Calu3 (cell line): ENCODE measurements at regions not wholly inside any gene's neighbourhood (a gene's known extent, or its start where the extent isn't known, plus 50 kb on each side); places are given as distances from the start of the nearest gene placed in this dataset.

Experiments used
- BruUV-seq: library from RNA; stranded (reverse); fragments of 400-500 nt; replicated peaks from 2 replicates; lab custom pipeline; 2021; lab: Mats Ljungman, UMichigan
- CTCF ChIA-PET: fragments of 300-600 bp; sonication (Branson Sonifier 250); formaldehyde crosslinking; loops from one replicate; lab custom pipeline; 2022; ENCODE audit warnings: antibody characterized with exemption; lab: Charles Lee
- DNase-seq: peaks from one replicate; pipeline ENCODE4 v3.0.0; 2022
- H3K27ac Mint-ChIP-seq: one replicate; pipeline ENCODE4 v1.8.0; 2022; ENCODE audit warnings: mixed read lengths; ENCODE audit not compliant: unreplicated experiment
- H3K27me3 Mint-ChIP-seq: one replicate; pipeline ENCODE4 v1.8.0; 2022; ENCODE audit warnings: mixed read lengths; ENCODE audit not compliant: unreplicated experiment
- H3K36me3 Mint-ChIP-seq: one replicate; pipeline ENCODE4 v1.8.0; 2022; ENCODE audit warnings: mild to moderate bottlenecking, moderate library complexity, mixed read lengths; ENCODE audit not compliant: insufficient read depth, unreplicated experiment
- H3K4me1 Mint-ChIP-seq: one replicate; pipeline ENCODE4 v1.8.0; 2022; ENCODE audit warnings: mild to moderate bottlenecking, low read depth, mixed read lengths; ENCODE audit not compliant: unreplicated experiment
- H3K4me3 Mint-ChIP-seq: one replicate; pipeline ENCODE4 v1.8.0; 2022; ENCODE audit warnings: mild to moderate bottlenecking, low read depth, moderate library complexity, mixed read lengths; ENCODE audit not compliant: unreplicated experiment
- H3K9me3 Mint-ChIP-seq: one replicate; pipeline ENCODE4 v1.8.0; 2022; ENCODE audit warnings: low read depth, mixed read lengths; ENCODE audit not compliant: unreplicated experiment
- CTCF ChIP-seq: fragments of 200-600 bp; IDR thresholded peaks from one replicate; pipeline ENCODE4 v1.8.0; 2022; ENCODE audit warnings: antibody characterized with exemption; ENCODE audit not compliant: unreplicated experiment
- intact Hi-C: fragments of 100-400 bp; cut with micrococcal nuclease; formaldehyde crosslinking; loops from one replicate; pipeline ENCODE4 v1.10.0; 2022; ENCODE audit not compliant: unreplicated experiment

- Mint-ChIP-seq H3K9me3 (peaks cover 5% of the 10 kb centered on the region), H3K36me3 (no peaks in the 10 kb centered on the region), H3K4me1 (no peaks in the 10 kb centered on the region), H3K27me3 (peaks cover 34% of the 10 kb centered on the region), H3K27ac (no peak overlapping the region), H3K4me3 (no peak overlapping the region)
- CTCF ChIA-PET: no interaction called here
- DNase-seq: no peak
- no peak for TF ChIP-seq CTCF
- BruUV-seq: no TSS peak
- intact Hi-C loops: no loop called here
Measured at GRCh38 chr3:53974324-53974723, 82.7 kb upstream of the SELENOK start.

- H3K27ac Mint-ChIP-seq: no peak overlapping the region
- CTCF ChIA-PET: no interaction called here
- peaks cover 5% of the 10 kb centered on the region for H3K9me3 Mint-ChIP-seq
Measured at GRCh38 chr3:53973905-53974304, 82.2 kb upstream of the SELENOK start.

DNA sequence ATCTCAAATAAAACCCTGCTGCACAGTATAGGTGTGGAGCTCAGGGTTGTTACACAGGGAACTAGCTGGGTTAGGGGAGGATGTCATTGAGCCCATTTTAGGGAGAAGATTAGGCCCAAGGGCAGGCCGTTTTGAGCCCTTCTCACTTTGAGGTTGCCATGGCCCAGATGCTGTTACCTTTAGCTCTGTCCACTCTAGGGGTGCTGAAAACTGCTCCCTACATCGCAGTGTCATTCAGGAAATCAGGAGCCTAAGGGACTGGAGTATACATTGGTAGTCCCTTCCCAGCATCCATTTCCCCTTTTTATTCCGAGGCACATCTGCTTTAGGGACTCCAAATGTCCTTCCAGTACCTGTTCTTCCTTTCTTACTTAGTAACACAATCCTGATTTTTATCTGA lies 79.0 kb upstream of the SELENOK start:
- CTCF ChIA-PET: no interaction called here
- peaks cover 19% of the 10 kb centered on the region for H3K27me3 Mint-ChIP-seq
- no peak for TF ChIP-seq CTCF

More at GRCh38 chr3:53973905-53974304, 82.2 kb upstream of the SELENOK start:
- Mint-ChIP-seq H3K4me3 (no peak overlapping the region), H3K4me1 (no peaks in the 10 kb centered on the region), H3K27me3 (peaks cover 30% of the 10 kb centered on the region), H3K36me3 (no peaks in the 10 kb centered on the region)
- BruUV-seq: no TSS peak
- intact Hi-C loops: no loop called here
- TF ChIP-seq CTCF: no peak
- DNase-seq: no peak

GRCh38 chr3:53969086-53969485 lies 77.4 kb upstream of the SELENOK start:
- no peak for TF ChIP-seq CTCF

More for the DNA sequence above, 79.0 kb upstream of the SELENOK start:
- H3K4me1 Mint-ChIP-seq: no peaks in the 10 kb centered on the region
- intact Hi-C loops: no loop called here
- no peak overlapping the region for H3K27ac Mint-ChIP-seq
- H3K4me3 Mint-ChIP-seq: no peak overlapping the region
- no peak for DNase-seq
- H3K36me3 Mint-ChIP-seq: no peaks in the 10 kb centered on the region
- peaks cover 3% of the 10 kb centered on the region for H3K9me3 Mint-ChIP-seq
- BruUV-seq: no TSS peak

More at GRCh38 chr3:53969086-53969485, 77.4 kb upstream of the SELENOK start:
- Mint-ChIP-seq H3K27ac (no peak overlapping the region), H3K4me3 (no peak overlapping the region), H3K4me1 (no peaks in the 10 kb centered on the region), H3K36me3 (no peaks in the 10 kb centered on the region), H3K9me3 (peaks cover 3% of the 10 kb centered on the region), H3K27me3 (peaks cover 25% of the 10 kb centered on the region)
- intact Hi-C loops: no loop called here
- CTCF ChIA-PET: no interaction called here
- no TSS peak for BruUV-seq
- DNase-seq: no peak
